IMR-90 (cell line): ENCODE measurements at regions not wholly inside any gene's neighbourhood (a gene's known extent, or its start where the extent isn't known, plus 50 kb on each side); places are given as distances from the start of the nearest gene placed in this dataset.

Source experiments
- CEBPB ChIP-seq: IDR thresholded peaks from 2 replicates; pipeline ENCODE4 v1.6.1; 2012; ENCODE audit warnings: low read depth, low read length, improper control_type of control experiment
- POLR2A ChIP-seq: IDR thresholded peaks from 2 replicates; pipeline ENCODE4 v1.6.1; 2012; ENCODE audit warnings: mild to moderate bottlenecking, low read depth, low read length
- RAD21 ChIP-seq: IDR thresholded peaks from 2 replicates; pipeline ENCODE4 v1.6.1; 2012; ENCODE audit warnings: low read length, improper control_type of control experiment
- SMC3 ChIP-seq: fragments of 150-350 bp; IDR thresholded peaks from 2 replicates; pipeline ENCODE4 v1.6.1; 2016; ENCODE audit warnings: low read depth, mild to moderate bottlenecking, antibody characterized with exemption, low read length, moderate library complexity
- TF ChIP-seq, protein P1 (sequence below): conservative IDR thresholded peaks from 2 replicates; pipeline ENCODE4 v1.5.1; 2012; ENCODE audit warnings: mild to moderate bottlenecking, low read depth, low read length, improper control_type of control experiment
- TF ChIP-seq, protein P2 (sequence below): fragments of 150-350 bp; IDR thresholded peaks from 2 replicates; pipeline ENCODE4 v1.6.1; 2017; ENCODE audit warnings: mild to moderate bottlenecking, antibody characterized with exemption, low read length, low read depth

DNA sequence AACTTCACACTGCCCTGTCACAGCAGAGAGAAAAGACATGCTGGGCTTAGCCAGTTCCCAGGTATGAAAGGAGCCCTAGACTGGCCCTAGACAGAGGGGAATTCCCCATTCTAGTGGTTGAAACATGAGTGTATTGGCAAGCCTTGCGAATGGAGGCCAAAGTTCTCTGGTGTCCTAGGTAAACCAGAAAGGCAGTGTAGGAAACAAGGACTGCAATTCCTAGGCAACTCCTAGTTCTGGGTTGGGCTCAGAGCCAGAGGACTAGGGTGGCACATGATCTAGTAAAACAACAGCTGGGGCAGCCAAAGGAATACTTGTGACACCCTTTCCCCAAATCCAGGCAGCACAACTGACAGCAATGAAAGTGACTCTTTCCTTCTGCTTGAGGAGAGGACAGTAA, 265.0 kb upstream of the EPHA7 start:
- TF ChIP-seq, protein P1, sequence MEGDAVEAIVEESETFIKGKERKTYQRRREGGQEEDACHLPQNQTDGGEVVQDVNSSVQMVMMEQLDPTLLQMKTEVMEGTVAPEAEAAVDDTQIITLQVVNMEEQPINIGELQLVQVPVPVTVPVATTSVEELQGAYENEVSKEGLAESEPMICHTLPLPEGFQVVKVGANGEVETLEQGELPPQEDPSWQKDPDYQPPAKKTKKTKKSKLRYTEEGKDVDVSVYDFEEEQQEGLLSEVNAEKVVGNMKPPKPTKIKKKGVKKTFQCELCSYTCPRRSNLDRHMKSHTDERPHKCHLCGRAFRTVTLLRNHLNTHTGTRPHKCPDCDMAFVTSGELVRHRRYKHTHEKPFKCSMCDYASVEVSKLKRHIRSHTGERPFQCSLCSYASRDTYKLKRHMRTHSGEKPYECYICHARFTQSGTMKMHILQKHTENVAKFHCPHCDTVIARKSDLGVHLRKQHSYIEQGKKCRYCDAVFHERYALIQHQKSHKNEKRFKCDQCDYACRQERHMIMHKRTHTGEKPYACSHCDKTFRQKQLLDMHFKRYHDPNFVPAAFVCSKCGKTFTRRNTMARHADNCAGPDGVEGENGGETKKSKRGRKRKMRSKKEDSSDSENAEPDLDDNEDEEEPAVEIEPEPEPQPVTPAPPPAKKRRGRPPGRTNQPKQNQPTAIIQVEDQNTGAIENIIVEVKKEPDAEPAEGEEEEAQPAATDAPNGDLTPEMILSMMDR = no peak
- TF ChIP-seq SMC3 (no peak), POLR2A (no peak), CEBPB (no peak), RAD21 (no peak)
- TF ChIP-seq, protein P2, sequence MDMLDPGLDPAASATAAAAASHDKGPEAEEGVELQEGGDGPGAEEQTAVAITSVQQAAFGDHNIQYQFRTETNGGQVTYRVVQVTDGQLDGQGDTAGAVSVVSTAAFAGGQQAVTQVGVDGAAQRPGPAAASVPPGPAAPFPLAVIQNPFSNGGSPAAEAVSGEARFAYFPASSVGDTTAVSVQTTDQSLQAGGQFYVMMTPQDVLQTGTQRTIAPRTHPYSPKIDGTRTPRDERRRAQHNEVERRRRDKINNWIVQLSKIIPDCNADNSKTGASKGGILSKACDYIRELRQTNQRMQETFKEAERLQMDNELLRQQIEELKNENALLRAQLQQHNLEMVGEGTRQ = no peak
